Muscle layer of colon (tissue), 2 donors: ENCODE measurements at regions not wholly inside any gene's neighbourhood (a gene's known extent, or its start where the extent isn't known, plus 50 kb on each side); places are given as distances from the start of the nearest gene placed in this dataset.

ENCODE experiments used
- H3K27ac ChIP-seq: one replicate; pipeline ENCODE4 v1.7.0; 2013; ENCODE audit warnings: low read depth, mild to moderate bottlenecking, low read length, moderate library complexity
- H3K27me3 ChIP-seq, 2 donors: one replicate each; pipeline ENCODE4 v1.7.0; 2013; ENCODE audit warnings: low read length in 2 of 2, mild to moderate bottlenecking in 2 of 2; ENCODE audit not compliant: insufficient read depth in 2 of 2, control insufficient read depth in 1 of 2
- H3K36me3 ChIP-seq: one replicate; pipeline ENCODE4 v1.7.0; 2013; ENCODE audit warnings: mild to moderate bottlenecking, low read length; ENCODE audit not compliant: insufficient read depth
- H3K4me1 ChIP-seq: one replicate; pipeline ENCODE4 v1.7.0; 2013; ENCODE audit warnings: mild to moderate bottlenecking, low read length; ENCODE audit not compliant: insufficient read depth
- H3K4me3 ChIP-seq, 2 donors: one replicate each; pipeline ENCODE4 v1.7.0; 2013; ENCODE audit warnings: low read length in 2 of 2, low read depth in 1 of 2, mild to moderate bottlenecking in 1 of 2, moderate library complexity in 1 of 2
- H3K9ac ChIP-seq: one replicate; pipeline ENCODE4 v1.7.0; 2013; ENCODE audit warnings: low read length
- H3K9me3 ChIP-seq: one replicate; pipeline ENCODE4 v1.7.0; 2013; ENCODE audit warnings: mild to moderate bottlenecking, low read length
- donor health status: abdominal sarcoma.
- donor health status: Adenocarcinoma of cecum.

DNA sequence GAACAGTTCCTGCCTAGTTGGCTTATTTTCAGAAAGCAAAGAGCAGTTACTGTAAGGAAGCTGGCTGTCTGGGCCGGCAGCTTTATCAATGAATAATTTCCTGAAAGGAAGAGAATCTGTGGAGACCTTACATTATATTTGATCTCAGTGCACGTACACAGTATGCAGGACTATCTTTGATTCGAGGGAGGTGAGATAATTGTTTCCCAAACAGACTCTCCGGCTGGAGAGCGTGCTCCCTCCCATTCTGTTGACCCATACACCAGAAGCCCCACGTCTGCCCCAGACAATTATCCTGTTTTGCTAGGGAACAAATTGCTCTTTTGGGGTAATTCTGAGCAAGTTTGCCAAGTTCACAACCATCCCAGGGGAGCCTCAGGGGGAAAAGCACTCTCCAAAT lies 1115.0 kb downstream of the VRK1 start:
- no peak overlapping the region for H3K4me3 ChIP-seq
- no peaks in the 10 kb centered on the region for H3K9me3 ChIP-seq
- no peaks in the 10 kb centered on the region for H3K27me3 ChIP-seq
- no peak overlapping the region for H3K9ac ChIP-seq
- no peaks in the 10 kb centered on the region for H3K36me3 ChIP-seq
- no peaks in the 10 kb centered on the region for H3K4me1 ChIP-seq
- no peak overlapping the region for H3K27ac ChIP-seq

DNA sequence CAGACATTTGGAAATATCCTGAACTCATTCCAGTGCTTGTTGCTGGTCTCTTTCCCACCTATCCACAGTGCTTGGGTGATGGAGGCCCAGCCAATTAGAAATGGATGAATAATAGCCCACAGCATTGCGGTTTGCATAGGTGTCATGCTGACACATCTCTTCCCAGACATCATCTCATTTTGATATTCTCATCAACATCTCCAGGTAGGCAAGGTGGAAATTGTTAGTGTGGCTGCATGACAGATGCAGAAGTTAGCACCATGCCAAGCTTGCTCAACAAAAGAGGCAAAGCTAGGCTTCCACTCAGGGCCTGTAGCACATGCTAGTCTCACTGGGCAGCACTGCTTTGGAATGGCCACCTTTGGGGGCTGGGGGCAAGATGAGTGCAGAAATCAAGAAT lies 1118.9 kb downstream of the VRK1 start:
- no peaks in the 10 kb centered on the region for H3K9me3 ChIP-seq
- H3K36me3 ChIP-seq, result no peaks in the 10 kb centered on the region
- no peaks in the 10 kb centered on the region for H3K27me3 ChIP-seq
- no peaks in the 10 kb centered on the region for H3K4me1 ChIP-seq
- no peak overlapping the region for H3K27ac ChIP-seq
- H3K4me3 ChIP-seq, result no peak overlapping the region
- no peak overlapping the region for H3K9ac ChIP-seq

DNA sequence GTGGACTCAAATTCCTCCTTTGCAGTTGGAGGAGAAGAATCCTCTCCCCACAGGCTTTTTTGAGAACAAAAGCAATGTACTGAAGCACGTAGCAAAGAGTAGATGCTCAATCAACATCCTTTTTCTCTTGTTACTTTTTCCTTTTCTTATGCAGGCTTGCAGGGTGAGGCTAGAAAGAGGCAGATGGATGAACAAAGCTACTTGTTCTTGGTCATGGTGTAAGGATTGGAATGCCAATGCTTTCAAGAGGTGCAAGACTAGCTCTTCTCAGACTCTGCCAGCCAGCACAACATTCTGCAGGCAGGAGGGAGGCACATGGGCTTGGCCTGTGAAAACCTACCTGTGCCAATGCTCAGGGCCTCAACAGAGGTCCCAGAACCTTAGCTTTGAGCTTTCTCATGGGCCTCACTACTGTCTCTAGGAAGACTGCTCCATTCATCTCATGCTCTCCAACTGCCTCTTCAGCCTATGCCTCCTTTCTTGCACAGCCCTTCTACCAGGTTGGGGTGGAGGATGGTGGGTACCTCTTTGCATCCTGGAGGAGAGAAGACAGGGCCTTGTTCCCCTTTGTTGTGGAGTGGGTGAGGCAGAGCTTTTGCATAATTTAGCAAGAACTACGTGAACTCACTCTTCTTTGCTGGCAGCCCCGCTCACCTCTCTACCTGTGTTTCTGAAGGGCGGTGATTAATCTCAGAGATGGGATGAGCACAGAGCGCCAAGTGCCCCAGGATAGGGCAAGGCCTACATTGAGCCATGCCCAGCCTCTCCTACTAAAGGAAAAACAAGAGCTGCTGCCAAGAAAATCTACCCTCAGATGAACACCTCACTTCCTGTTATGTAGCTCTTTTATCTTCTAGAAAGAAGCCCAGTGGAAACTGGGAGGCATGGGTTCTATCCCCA lies 1119.7 kb downstream of the VRK1 start:
- no peaks in the 10 kb centered on the region for H3K9me3 ChIP-seq
- H3K27ac ChIP-seq, result no peak overlapping the region
- no peak overlapping the region for H3K9ac ChIP-seq
- no peaks in the 10 kb centered on the region for H3K36me3 ChIP-seq
- H3K4me3 ChIP-seq, result no peak overlapping the region
- H3K27me3 ChIP-seq, result no peaks in the 10 kb centered on the region
- H3K4me1 ChIP-seq, result no peaks in the 10 kb centered on the region

- Histone ChIP-seq H3K9ac (no peak overlapping the region), H3K4me3 (no peak overlapping the region)
Measured at GRCh38 chr14:97920201-97920600, 1123.0 kb downstream of the VRK1 start.

DNA sequence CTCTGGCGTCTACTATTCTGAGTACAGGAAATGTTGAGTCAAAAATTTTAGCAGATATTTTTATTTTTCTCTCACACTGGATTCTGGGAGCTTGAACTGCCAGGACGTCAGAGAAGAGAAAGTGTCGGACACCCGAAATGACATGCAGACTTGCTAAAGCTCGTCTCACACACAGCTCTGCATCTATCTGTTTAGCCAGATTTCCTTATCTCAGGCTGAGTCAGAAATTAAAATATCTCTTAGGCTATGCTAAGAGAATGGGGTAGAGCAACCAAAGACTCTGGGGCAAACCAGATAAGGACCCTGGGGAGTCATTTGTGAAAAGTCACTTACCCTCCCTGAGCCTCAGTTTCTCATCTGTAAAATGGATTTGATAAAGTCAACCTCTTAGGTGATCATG lies 1124.1 kb downstream of the VRK1 start:
- Histone ChIP-seq H3K9ac (no peak overlapping the region), H3K9me3 (no peaks in the 10 kb centered on the region), H3K4me3 (no peak overlapping the region), H3K36me3 (no peaks in the 10 kb centered on the region), H3K4me1 (no peaks in the 10 kb centered on the region), H3K27ac (no peak overlapping the region), H3K27me3 (no peaks in the 10 kb centered on the region)

More at GRCh38 chr14:97920201-97920600, 1123.0 kb downstream of the VRK1 start:
- no peaks in the 10 kb centered on the region for H3K9me3 ChIP-seq
- no peaks in the 10 kb centered on the region for H3K36me3 ChIP-seq
- H3K27me3 ChIP-seq, result no peaks in the 10 kb centered on the region
- no peaks in the 10 kb centered on the region for H3K4me1 ChIP-seq
- no peak overlapping the region for H3K27ac ChIP-seq

DNA sequence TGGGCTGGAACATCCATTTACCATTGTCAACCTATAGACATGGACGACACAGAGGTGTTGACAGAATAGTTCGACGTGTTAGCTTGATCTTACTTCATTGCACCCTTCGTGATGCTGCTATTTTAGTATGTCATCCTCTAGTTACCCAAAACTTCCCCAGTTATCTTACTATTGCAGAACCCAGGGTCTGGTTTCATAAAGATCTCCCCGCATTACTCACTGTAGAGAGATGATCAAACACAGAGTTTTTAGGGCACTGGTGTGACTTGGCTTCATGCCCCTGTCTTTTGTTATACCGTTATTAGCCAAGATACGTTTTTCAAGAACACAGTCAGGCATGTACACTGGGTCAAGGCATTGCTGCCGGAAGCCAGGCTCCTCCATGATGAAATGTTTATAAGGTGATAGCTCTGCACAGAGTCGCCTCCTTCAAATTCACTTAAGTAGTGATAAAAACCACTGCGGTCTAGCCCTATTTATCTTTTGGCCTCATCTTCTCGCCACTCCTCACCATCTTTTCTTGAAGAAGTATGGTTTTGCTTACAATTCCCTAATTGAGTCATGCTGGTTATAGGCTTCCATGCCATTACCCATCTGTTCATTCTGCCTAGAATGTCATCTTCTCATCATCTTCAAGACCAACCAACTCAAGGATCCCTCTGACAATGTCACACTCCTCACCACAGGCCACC lies 1127.9 kb downstream of the VRK1 start:
- Histone ChIP-seq H3K27me3 (no peaks in the 10 kb centered on the region), H3K9ac (no peak overlapping the region), H3K36me3 (no peaks in the 10 kb centered on the region), H3K27ac (no peak overlapping the region), H3K9me3 (no peaks in the 10 kb centered on the region), H3K4me3 (no peak overlapping the region), H3K4me1 (no peaks in the 10 kb centered on the region)

- Histone ChIP-seq H3K9ac (no peak overlapping the region), H3K4me3 (no peak overlapping the region), H3K4me1 (no peaks in the 10 kb centered on the region), H3K9me3 (no peaks in the 10 kb centered on the region), H3K27ac (no peak overlapping the region), H3K27me3 (no peaks in the 10 kb centered on the region), H3K36me3 (no peaks in the 10 kb centered on the region)
Measured at GRCh38 chr14:97930166-97930565, 1133.0 kb downstream of the VRK1 start.

- Histone ChIP-seq H3K4me3 (no peak overlapping the region), H3K9me3 (no peaks in the 10 kb centered on the region), H3K9ac (no peak overlapping the region), H3K27ac (no peak overlapping the region), H3K27me3 (no peaks in the 10 kb centered on the region), H3K4me1 (no peaks in the 10 kb centered on the region), H3K36me3 (no peaks in the 10 kb centered on the region)
Measured at GRCh38 chr14:97931273-97931672, 1134.1 kb downstream of the VRK1 start.

- H3K27ac ChIP-seq, result no peak overlapping the region
Measured at GRCh38 chr14:97942921-97943320, 1145.7 kb downstream of the VRK1 start.

GRCh38 chr14:97943619-97944018 lies 1146.4 kb downstream of the VRK1 start:
- Histone ChIP-seq H3K36me3 (no peaks in the 10 kb centered on the region), H3K9me3 (no peaks in the 10 kb centered on the region), H3K4me1 (no peaks in the 10 kb centered on the region), H3K4me3 (no peak overlapping the region), H3K27me3 (no peaks in the 10 kb centered on the region), H3K27ac (no peak overlapping the region), H3K9ac (no peak overlapping the region)

More at GRCh38 chr14:97942921-97943320, 1145.7 kb downstream of the VRK1 start:
- H3K36me3 ChIP-seq, result no peaks in the 10 kb centered on the region
- no peak overlapping the region for H3K4me3 ChIP-seq
- no peaks in the 10 kb centered on the region for H3K4me1 ChIP-seq
- H3K9ac ChIP-seq, result no peak overlapping the region
- H3K27me3 ChIP-seq, result no peaks in the 10 kb centered on the region
- H3K9me3 ChIP-seq, result no peaks in the 10 kb centered on the region

DNA sequence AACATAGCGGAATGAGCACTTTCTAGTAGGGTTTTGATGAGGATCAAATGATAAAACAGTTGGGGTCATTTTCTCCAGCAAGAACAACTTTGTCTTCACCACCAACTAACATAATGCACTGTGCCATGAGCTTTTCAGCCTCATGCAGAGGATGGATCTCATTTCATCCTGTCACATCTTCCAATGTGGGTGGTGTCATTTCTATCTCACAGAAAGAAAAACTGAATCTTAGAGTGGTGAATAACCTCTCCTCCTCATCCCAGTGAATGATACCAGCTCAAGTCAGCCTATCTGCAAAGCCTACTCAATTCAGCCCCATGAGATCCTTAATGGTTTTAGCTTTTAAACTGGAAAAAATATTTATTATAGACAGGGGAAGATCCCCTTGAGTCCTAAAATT lies 1147.2 kb downstream of the VRK1 start:
- Histone ChIP-seq H3K4me1 (no peaks in the 10 kb centered on the region), H3K4me3 (no peak overlapping the region), H3K27ac (no peak overlapping the region), H3K36me3 (no peaks in the 10 kb centered on the region), H3K9ac (no peak overlapping the region), H3K27me3 (no peaks in the 10 kb centered on the region), H3K9me3 (no peaks in the 10 kb centered on the region)
